Ishikawa (cell line): ENCODE measurements at regions not wholly inside any gene's neighbourhood (a gene's known extent, or its start where the extent isn't known, plus 50 kb on each side); places are given as distances from the start of the nearest gene placed in this dataset.

Experiments used
- CREB1 ChIP-seq: IDR thresholded peaks from 2 replicates; pipeline ENCODE4 v1.6.1; 2012; ENCODE audit warnings: low read depth
- EP300 ChIP-seq: IDR thresholded peaks from 2 replicates; pipeline ENCODE4 v1.6.1; 2012; ENCODE audit warnings: borderline replicate concordance
- FOXM1 ChIP-seq: IDR thresholded peaks from 2 replicates; pipeline ENCODE4 v1.6.1; 2012; ENCODE audit warnings: low read depth, borderline replicate concordance
- NFIC ChIP-seq: IDR thresholded peaks from 2 replicates; pipeline ENCODE4 v1.6.1; 2012
- RAD21 ChIP-seq: IDR thresholded peaks from 2 replicates; pipeline ENCODE4 v1.6.1; 2012; ENCODE audit warnings: low read depth
- TAF1 ChIP-seq: IDR thresholded peaks from 2 replicates; pipeline ENCODE4 v1.6.1; 2012; ENCODE audit warnings: low read depth, mild to moderate bottlenecking
- TF ChIP-seq, protein P1 (sequence below): IDR thresholded peaks from 2 replicates; pipeline ENCODE4 v1.6.1; 2012
- TF ChIP-seq, protein P2 (sequence below): IDR thresholded peaks from 2 replicates; pipeline ENCODE4 v1.6.1; 2012
- TF ChIP-seq, protein P3 (sequence below): IDR thresholded peaks from 2 replicates; pipeline ENCODE4 v1.6.1; 2012; ENCODE audit warnings: low read depth, mild to moderate bottlenecking

- TF ChIP-seq NFIC (no peak), EP300 (no peak), FOXM1 (no peak), RAD21 (no peak), TAF1 (no peak), CREB1 (no peak)
- TF ChIP-seq, protein P1, sequence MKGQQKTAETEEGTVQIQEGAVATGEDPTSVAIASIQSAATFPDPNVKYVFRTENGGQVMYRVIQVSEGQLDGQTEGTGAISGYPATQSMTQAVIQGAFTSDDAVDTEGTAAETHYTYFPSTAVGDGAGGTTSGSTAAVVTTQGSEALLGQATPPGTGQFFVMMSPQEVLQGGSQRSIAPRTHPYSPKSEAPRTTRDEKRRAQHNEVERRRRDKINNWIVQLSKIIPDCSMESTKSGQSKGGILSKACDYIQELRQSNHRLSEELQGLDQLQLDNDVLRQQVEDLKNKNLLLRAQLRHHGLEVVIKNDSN, result no peak
- TF ChIP-seq, protein P2, sequence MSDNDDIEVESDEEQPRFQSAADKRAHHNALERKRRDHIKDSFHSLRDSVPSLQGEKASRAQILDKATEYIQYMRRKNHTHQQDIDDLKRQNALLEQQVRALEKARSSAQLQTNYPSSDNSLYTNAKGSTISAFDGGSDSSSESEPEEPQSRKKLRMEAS, result no peak
- TF ChIP-seq, protein P3, sequence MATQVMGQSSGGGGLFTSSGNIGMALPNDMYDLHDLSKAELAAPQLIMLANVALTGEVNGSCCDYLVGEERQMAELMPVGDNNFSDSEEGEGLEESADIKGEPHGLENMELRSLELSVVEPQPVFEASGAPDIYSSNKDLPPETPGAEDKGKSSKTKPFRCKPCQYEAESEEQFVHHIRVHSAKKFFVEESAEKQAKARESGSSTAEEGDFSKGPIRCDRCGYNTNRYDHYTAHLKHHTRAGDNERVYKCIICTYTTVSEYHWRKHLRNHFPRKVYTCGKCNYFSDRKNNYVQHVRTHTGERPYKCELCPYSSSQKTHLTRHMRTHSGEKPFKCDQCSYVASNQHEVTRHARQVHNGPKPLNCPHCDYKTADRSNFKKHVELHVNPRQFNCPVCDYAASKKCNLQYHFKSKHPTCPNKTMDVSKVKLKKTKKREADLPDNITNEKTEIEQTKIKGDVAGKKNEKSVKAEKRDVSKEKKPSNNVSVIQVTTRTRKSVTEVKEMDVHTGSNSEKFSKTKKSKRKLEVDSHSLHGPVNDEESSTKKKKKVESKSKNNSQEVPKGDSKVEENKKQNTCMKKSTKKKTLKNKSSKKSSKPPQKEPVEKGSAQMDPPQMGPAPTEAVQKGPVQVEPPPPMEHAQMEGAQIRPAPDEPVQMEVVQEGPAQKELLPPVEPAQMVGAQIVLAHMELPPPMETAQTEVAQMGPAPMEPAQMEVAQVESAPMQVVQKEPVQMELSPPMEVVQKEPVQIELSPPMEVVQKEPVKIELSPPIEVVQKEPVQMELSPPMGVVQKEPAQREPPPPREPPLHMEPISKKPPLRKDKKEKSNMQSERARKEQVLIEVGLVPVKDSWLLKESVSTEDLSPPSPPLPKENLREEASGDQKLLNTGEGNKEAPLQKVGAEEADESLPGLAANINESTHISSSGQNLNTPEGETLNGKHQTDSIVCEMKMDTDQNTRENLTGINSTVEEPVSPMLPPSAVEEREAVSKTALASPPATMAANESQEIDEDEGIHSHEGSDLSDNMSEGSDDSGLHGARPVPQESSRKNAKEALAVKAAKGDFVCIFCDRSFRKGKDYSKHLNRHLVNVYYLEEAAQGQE, result no peak
Measured at GRCh38 chr3:22366781-22367180, 615.8 kb upstream of the ZNF385D start.
